ENCODE measurements at regions not wholly inside any gene's neighbourhood (a gene's known extent, or its start where the extent isn't known, plus 50 kb on each side); places are given as distances from the start of the nearest gene placed in this dataset.

- WGBS, 3 donors: 78 to 97% (median 93%) methylated on average over 6 of the region's 6 CpGs
- no peak for TF ChIP-seq CTCF (IDR thresholded peaks at IDR 0.05)
- no peak overlapping the region for H3K27ac ChIP-seq
- intact Hi-C loops (cut with DNase I): no loop called here
- ATAC-seq (no peak), DNase-seq (no peak)
- no peak overlapping the region for H3K4me3 ChIP-seq
- no peaks in the 10 kb centered on the region for H3K4me1 ChIP-seq
- no peaks in the 10 kb centered on the region for H3K36me3 ChIP-seq (ENCODE audit: insufficient read depth in 1 of 2, low read depth in 1 of 2)
- H3K27me3 ChIP-seq (ENCODE audit: insufficient read depth in 3 of 3, low read length in 2 of 3): peaks cover 0 to 4% (median 0%) of the 10 kb centered on the region in 3 donors
- peaks cover 2% of the 10 kb centered on the region for H3K9me3 ChIP-seq
These were observed 398.7 kb upstream of the PPP1R2C start for GRCh38 chrX:43176686-43177085.

DNA sequence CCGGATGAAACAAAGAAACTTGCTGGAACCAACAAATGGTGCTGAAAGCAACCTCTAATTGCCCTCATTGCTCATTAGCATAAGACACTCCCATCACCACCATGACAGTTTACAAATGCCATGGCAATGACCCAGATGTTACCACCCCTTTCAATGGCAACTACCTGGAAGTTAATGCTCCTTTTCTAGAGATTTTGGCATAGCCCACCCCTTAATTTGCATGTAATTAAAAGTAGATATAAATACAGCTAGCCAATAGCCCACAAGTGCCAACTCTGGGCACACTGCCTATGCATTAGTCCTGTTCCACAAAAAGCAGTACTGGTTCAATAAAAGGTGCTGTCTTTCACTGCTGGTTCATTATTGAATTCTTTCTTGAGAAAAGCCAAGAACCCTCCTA is 410.3 kb upstream of the PPP1R2C start:
- H3K4me1 ChIP-seq: no peaks in the 10 kb centered on the region
- H3K4me3 ChIP-seq: no peak overlapping the region
- H3K36me3 ChIP-seq (ENCODE audit: insufficient read depth in 1 of 2, low read depth in 1 of 2): no peaks in the 10 kb centered on the region
- H3K27ac ChIP-seq: no peak overlapping the region
- ATAC-seq (no peak), DNase-seq (no peak)
- no peaks in the 10 kb centered on the region for H3K27me3 ChIP-seq (ENCODE audit: insufficient read depth in 3 of 3, low read length in 2 of 3)
- 74 to 86% (median 78%) methylated on average over 1 of the region's 1 CpG for WGBS, 3 donors
- intact Hi-C loops (cut with DNase I): no loop called here
- TF ChIP-seq CTCF (IDR thresholded peaks at IDR 0.05): no peak
- H3K9me3 ChIP-seq: no peaks in the 10 kb centered on the region

DNA sequence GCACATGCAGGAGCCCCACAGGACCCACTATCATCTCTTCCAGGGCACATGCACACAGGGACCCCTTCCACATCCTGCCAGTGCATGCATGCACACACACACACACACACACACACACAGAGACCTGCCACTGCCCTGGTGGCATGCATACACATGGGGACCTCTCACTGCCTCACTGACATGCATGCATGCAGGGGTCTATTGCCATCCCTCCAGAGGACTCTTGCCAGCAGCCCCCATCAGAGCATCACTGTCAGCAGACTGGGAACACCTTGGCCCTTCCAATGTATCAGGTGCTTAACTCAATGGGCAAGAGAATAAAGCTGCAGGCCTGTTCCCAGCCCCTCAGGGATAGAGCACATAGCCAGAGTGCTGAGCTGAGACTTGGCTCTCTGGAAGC is 433.6 kb upstream of the PPP1R2C start:
- Histone ChIP-seq H3K9me3 (no peaks in the 10 kb centered on the region), H3K36me3 (ENCODE audit: insufficient read depth in 1 of 2, low read depth in 1 of 2) (no peaks in the 10 kb centered on the region), H3K27ac (no peak overlapping the region), H3K4me1 (no peaks in the 10 kb centered on the region), H3K27me3 (ENCODE audit: insufficient read depth in 3 of 3, low read length in 2 of 3) (peaks cover 0 to 12% (median 0%) of the 10 kb centered on the region in 3 donors), H3K4me3 (no peak overlapping the region)
- no peak for ATAC-seq
- no peak for DNase-seq
- no peak for TF ChIP-seq CTCF (IDR thresholded peaks at IDR 0.05)
- intact Hi-C loops (cut with DNase I): no loop called here

DNA sequence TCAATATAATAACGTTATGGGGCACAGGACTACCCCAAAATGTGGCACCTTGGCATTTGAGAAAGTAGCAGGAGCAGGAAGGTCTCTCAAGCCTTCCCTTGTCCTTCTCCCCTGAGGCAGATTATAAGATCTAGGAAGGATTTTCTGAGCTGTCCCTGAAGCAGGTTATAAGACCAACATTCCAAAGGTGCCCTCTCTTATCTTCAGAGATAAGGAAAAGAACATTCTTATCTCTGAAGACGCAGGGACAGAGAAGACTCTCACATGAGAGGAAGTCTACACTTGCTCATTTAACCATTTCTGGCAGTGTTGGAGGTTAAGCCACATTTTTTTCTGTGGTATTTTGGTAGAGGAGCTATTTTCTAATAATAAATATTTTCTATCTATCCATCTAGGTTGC is 437.9 kb upstream of the MAOA start:
- H3K4me3 ChIP-seq: no peak overlapping the region
- WGBS, 3 donors: 40 to 56% (median 48%) methylated on average over 2 of the region's 2 CpGs
- no peak for TF ChIP-seq CTCF (IDR thresholded peaks at IDR 0.05)
- no peak for ATAC-seq
- intact Hi-C loops (cut with DNase I): no loop called here
- H3K36me3 ChIP-seq (ENCODE audit: insufficient read depth in 1 of 2, low read depth in 1 of 2): no peaks in the 10 kb centered on the region
- DNase-seq: no peak
- H3K4me1 ChIP-seq: no peaks in the 10 kb centered on the region
- H3K27me3 ChIP-seq (ENCODE audit: insufficient read depth in 3 of 3, low read length in 2 of 3): peaks cover 0 to 4% (median 0%) of the 10 kb centered on the region in 3 donors
- no peaks in the 10 kb centered on the region for H3K9me3 ChIP-seq
- H3K27ac ChIP-seq: no peak overlapping the region

- no peak for ATAC-seq
- Histone ChIP-seq H3K36me3 (ENCODE audit: insufficient read depth in 1 of 2, low read depth in 1 of 2) (no peaks in the 10 kb centered on the region), H3K9me3 (no peaks in the 10 kb centered on the region), H3K4me1 (no peaks in the 10 kb centered on the region), H3K27ac (no peak overlapping the region), H3K4me3 (no peak overlapping the region), H3K27me3 (ENCODE audit: insufficient read depth in 3 of 3, low read length in 2 of 3) (peaks cover 0 to 4% (median 0%) of the 10 kb centered on the region in 3 donors)
- intact Hi-C loops (cut with DNase I): no loop called here
- TF ChIP-seq CTCF (IDR thresholded peaks at IDR 0.05): no peak
- DNase-seq: no peak
These were observed 431.6 kb upstream of the MAOA start for GRCh38 chrX:43224496-43224895.
